SU-DHL-6 (cell line): ENCODE measurements at regions not wholly inside any gene's neighbourhood (a gene's known extent, or its start where the extent isn't known, plus 50 kb on each side); places are given as distances from the start of the nearest gene placed in this dataset.

Experiments
- H2AFZ ChIP-seq: fragments of 200-600 bp; sonication (generic); 2 replicates; pipeline ENCODE4 v1.6.1; 2014; ENCODE audit warnings: low read depth, mild to moderate bottlenecking, moderate library complexity, mixed read lengths, antibody characterized with exemption, low read length; ENCODE audit not compliant: severe bottlenecking
- H3F3A ChIP-seq: fragments of 200-600 bp; shearing (Covaris generic); 2 replicates; pipeline ENCODE4 v1.6.0; 2016; ENCODE audit warnings: antibody characterized with exemption, mild to moderate bottlenecking; ENCODE audit not compliant: insufficient read depth
- H3K27ac ChIP-seq: fragments of 200-600 bp; sonication (generic); 2 replicates; pipeline ENCODE4 v1.5.1; 2016; ENCODE audit warnings: low read depth, mild to moderate bottlenecking, low read length, moderate library complexity, mixed read lengths
- H3K27me3 ChIP-seq: fragments of 200-600 bp; sonication (generic), shearing (Covaris generic); 2 replicates; pipeline ENCODE4 v1.6.0; 2014; ENCODE audit warnings: mild to moderate bottlenecking, low read length
- H3K36me3 ChIP-seq: fragments of 200-600 bp; sonication (generic); 2 replicates; pipeline ENCODE4 v1.6.1; 2014; ENCODE audit warnings: mild to moderate bottlenecking, low read length, mixed read lengths
- H3K4me2 ChIP-seq: fragments of 300-600, 200-600 bp; shearing (Covaris generic), sonication (generic); 2 replicates; pipeline ENCODE4 v1.6.0; 2014; ENCODE audit warnings: low read length, low read depth, mild to moderate bottlenecking; ENCODE audit not compliant: poor library complexity, severe bottlenecking
- H3K4me3 ChIP-seq: fragments of 200-600 bp; sonication (generic); 2 replicates; pipeline ENCODE4 v1.5.1; 2014; ENCODE audit warnings: antibody characterized with exemption, low read length, mild to moderate bottlenecking, mixed read lengths; ENCODE audit not compliant: insufficient read depth, poor library complexity, severe bottlenecking
- H3K79me2 ChIP-seq: fragments of 200-600 bp; sonication (generic); 2 replicates; pipeline ENCODE4 v1.6.1; 2014; ENCODE audit warnings: mild to moderate bottlenecking, low read length, moderate library complexity; ENCODE audit not compliant: insufficient read depth
- H3K9ac ChIP-seq: fragments of 200-600 bp; sonication (generic); 2 replicates; pipeline ENCODE4 v1.7.0; 2014; ENCODE audit warnings: mild to moderate bottlenecking, low read length
- H3K9me2 ChIP-seq: fragments of 200-600 bp; sonication (generic); replicated peaks from 2 replicates; pipeline ENCODE4 v1.6.1; 2014; ENCODE audit warnings: low read length; ENCODE audit not compliant: insufficient read depth
- H3K9me3 ChIP-seq: fragments of 200-600 bp; sonication (generic); 2 replicates; pipeline ENCODE4 v1.6.1; 2014; ENCODE audit warnings: low read length, mixed read lengths; ENCODE audit not compliant: insufficient read depth
- H4K20me1 ChIP-seq: fragments of 200-600 bp; sonication (generic); 2 replicates; pipeline ENCODE4 v1.6.1; 2014; ENCODE audit warnings: low read depth, mild to moderate bottlenecking, antibody characterized with exemption, low read length, moderate library complexity, mixed read lengths
- CTCF ChIP-seq: fragments of 200-600 bp; sonication (generic); IDR thresholded peaks from one replicate; pipeline ENCODE4 v1.5.1; 2017; ENCODE audit warnings: antibody characterized with exemption, mild to moderate bottlenecking, low read length, moderate library complexity; ENCODE audit not compliant: insufficient read depth, poor library complexity, severe bottlenecking
- EZH2phosphoT487 ChIP-seq: fragments of 200-600 bp; sonication (generic), shearing (Covaris generic); conservative IDR thresholded peaks from 2 replicates; pipeline ENCODE4 v1.6.1; 2018; ENCODE audit warnings: mild to moderate bottlenecking, antibody characterized with exemption, low read length, moderate library complexity, mixed read lengths

GRCh38 chr3:154898916-154899315 is 181.2 kb upstream of the MME start:
- no peak overlapping the region for H3K9ac ChIP-seq
- no peaks in the 10 kb centered on the region for H3F3A ChIP-seq
- no peaks in the 10 kb centered on the region for H3K27me3 ChIP-seq
- no peaks in the 10 kb centered on the region for H3K36me3 ChIP-seq
- no peaks in the 10 kb centered on the region for H4K20me1 ChIP-seq
- no peaks in the 10 kb centered on the region for H3K9me3 ChIP-seq
- no peak overlapping the region for H3K27ac ChIP-seq
- H3K79me2 ChIP-seq = no peaks in the 10 kb centered on the region
- H3K4me2 ChIP-seq = no peak overlapping the region
- H2AFZ ChIP-seq = no peak overlapping the region
- H3K4me3 ChIP-seq = no peak overlapping the region
- TF ChIP-seq CTCF (no peak), EZH2phosphoT487 (no peak)
- H3K9me2 ChIP-seq = no peaks in the 10 kb centered on the region

GRCh38 chr3:154898443-154898842 is 181.7 kb upstream of the MME start:
- H4K20me1 ChIP-seq = no peaks in the 10 kb centered on the region
- no peak overlapping the region for H3K4me2 ChIP-seq
- H3K36me3 ChIP-seq = no peaks in the 10 kb centered on the region
- no peaks in the 10 kb centered on the region for H3K9me3 ChIP-seq
- H3K79me2 ChIP-seq = no peaks in the 10 kb centered on the region
- H2AFZ ChIP-seq = peak overlapping the region; percentile 14
- no peak overlapping the region for H3K27ac ChIP-seq
- no peaks in the 10 kb centered on the region for H3K27me3 ChIP-seq
- no peak for TF ChIP-seq CTCF
- TF ChIP-seq EZH2phosphoT487 = no peak
- no peak overlapping the region for H3K9ac ChIP-seq
- H3F3A ChIP-seq = no peaks in the 10 kb centered on the region
- no peaks in the 10 kb centered on the region for H3K9me2 ChIP-seq
- no peak overlapping the region for H3K4me3 ChIP-seq

GRCh38 chr3:154893813-154894212 is 186.3 kb upstream of the MME start:
- H3K27me3 ChIP-seq = no peaks in the 10 kb centered on the region
- TF ChIP-seq CTCF (no peak), EZH2phosphoT487 (no peak)
- H3K36me3 ChIP-seq = no peaks in the 10 kb centered on the region
- no peak overlapping the region for H3K4me3 ChIP-seq
- H3K9ac ChIP-seq = no peak overlapping the region
- no peak overlapping the region for H3K27ac ChIP-seq
- H3K79me2 ChIP-seq = no peaks in the 10 kb centered on the region
- no peaks in the 10 kb centered on the region for H3K9me2 ChIP-seq
- no peak overlapping the region for H3K4me2 ChIP-seq
- H2AFZ ChIP-seq = no peak overlapping the region
- H3F3A ChIP-seq = no peaks in the 10 kb centered on the region
- H3K9me3 ChIP-seq = no peaks in the 10 kb centered on the region
- no peaks in the 10 kb centered on the region for H4K20me1 ChIP-seq
